ENCODE measurements at regions not wholly inside any gene's neighbourhood (a gene's known extent, or its start where the extent isn't known, plus 50 kb on each side); places are given as distances from the start of the nearest gene placed in this dataset.
"Not testable (repeated sequence)": the region's sequence is repeated elsewhere in the genome, so short reads cannot be mapped to it uniquely, and the experiment has no call there.

DNA sequence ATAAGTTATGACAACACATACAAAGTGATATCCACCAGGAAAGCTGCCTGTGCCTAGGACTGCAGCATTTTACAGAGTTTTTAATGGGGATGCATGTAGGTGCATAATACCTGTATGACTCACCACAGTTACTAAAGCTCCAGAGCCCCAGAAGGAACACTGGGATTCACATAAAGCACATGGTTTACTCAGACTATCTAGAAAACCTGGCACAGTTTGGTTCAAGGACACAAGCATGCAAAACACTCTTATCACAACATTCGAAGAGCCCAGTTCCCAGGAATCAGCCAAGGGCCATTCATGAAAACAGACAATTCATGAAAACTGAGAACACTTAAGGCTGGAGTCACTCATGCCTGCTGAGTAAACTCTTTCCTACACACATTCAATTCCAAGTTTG lies 261.0 kb downstream of the PYDC2 start:
- H3K27me3 Mint-ChIP-seq, result no peaks in the 10 kb centered on the region
- H3K36me3 Mint-ChIP-seq (ENCODE audit: insufficient read depth), result no peaks in the 10 kb centered on the region
- no peak overlapping the region for H3K4me3 Mint-ChIP-seq (ENCODE audit: low read depth)
- no peak overlapping the region for H3K27ac Mint-ChIP-seq
- TF ChIP-seq, protein P1, sequence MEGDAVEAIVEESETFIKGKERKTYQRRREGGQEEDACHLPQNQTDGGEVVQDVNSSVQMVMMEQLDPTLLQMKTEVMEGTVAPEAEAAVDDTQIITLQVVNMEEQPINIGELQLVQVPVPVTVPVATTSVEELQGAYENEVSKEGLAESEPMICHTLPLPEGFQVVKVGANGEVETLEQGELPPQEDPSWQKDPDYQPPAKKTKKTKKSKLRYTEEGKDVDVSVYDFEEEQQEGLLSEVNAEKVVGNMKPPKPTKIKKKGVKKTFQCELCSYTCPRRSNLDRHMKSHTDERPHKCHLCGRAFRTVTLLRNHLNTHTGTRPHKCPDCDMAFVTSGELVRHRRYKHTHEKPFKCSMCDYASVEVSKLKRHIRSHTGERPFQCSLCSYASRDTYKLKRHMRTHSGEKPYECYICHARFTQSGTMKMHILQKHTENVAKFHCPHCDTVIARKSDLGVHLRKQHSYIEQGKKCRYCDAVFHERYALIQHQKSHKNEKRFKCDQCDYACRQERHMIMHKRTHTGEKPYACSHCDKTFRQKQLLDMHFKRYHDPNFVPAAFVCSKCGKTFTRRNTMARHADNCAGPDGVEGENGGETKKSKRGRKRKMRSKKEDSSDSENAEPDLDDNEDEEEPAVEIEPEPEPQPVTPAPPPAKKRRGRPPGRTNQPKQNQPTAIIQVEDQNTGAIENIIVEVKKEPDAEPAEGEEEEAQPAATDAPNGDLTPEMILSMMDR (IDR thresholded peaks at IDR 0.05; ENCODE audit: unreplicated experiment), result no peak
- no peak for DNase-seq (ENCODE audit: low spot score, unreplicated experiment)
- H3K9me3 Mint-ChIP-seq (ENCODE audit: low read depth), result peaks cover 3% of the 10 kb centered on the region
- H3K4me1 Mint-ChIP-seq (ENCODE audit: low read depth), result peaks cover 2% of the 10 kb centered on the region

DNA sequence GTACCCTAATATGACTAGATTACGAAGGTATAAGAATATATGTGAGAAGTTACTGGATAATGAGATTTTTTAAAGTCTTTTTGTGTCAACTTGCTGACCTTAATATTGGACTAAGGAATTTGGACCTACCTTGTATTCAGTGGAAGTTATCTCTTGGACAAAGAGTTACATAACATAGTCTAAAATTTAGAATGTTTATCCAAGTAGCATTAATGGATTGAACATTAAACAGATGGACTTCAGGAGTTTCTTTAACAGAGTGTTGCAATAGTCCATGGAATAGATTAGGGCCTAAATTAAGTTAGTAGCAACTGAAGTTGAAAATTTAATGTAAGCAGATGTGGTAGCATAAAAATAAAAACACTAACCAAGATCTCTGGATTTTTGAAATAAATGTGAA lies 266.4 kb downstream of the PYDC2 start:
- Mint-ChIP-seq H3K27me3 (no peaks in the 10 kb centered on the region), H3K27ac (no peak overlapping the region), H3K36me3 (ENCODE audit: insufficient read depth) (no peaks in the 10 kb centered on the region)

DNA sequence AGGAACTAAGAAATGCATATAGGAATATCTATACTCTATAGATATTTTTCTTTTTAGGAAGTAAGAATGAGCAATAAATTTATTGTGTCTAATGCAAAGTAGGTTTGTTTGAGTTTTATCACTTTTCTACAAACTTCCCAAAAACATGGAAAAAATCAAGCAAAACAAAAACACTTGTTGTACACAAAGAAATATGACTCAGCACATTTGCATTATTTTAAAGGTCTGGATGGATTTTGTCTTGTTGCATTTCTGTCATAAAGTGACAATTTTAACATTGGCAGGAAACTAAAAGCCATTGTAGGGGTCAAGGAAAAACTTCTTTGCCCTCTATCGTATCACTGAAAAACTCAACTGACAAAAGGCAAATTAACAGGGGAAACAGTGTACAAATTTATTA lies 267.2 kb downstream of the PYDC2 start:
- H3K27ac Mint-ChIP-seq, result no peak overlapping the region

More for the DNA sequence above, 266.4 kb downstream of the PYDC2 start:
- TF ChIP-seq, protein P1 (IDR thresholded peaks at IDR 0.05; ENCODE audit: unreplicated experiment), result no peak
- no peak for DNase-seq (ENCODE audit: low spot score, unreplicated experiment)
- peaks cover 7% of the 10 kb centered on the region for H3K4me1 Mint-ChIP-seq (ENCODE audit: low read depth)
- H3K4me3 Mint-ChIP-seq (ENCODE audit: low read depth), result no peak overlapping the region
- no peaks in the 10 kb centered on the region for H3K9me3 Mint-ChIP-seq (ENCODE audit: low read depth)

DNA sequence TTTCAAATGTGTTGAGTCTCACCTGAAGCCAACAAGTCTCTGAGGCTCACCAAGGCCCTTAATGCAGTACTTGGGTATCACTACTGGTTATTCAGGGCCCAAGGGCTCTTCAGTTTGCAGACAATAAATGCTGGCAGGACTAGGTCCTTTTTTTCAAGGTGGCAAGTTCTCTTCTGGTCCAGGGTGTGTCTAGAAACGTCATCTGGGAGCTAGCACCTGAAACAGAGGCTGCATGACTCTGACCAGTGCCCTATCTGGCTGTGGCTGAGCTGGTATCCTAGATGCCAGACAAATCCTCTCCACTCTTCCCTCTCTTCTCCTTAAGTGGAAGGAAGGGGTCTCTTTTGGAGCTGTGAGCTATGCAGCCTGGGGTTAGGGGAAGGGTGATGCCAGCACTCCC lies 276.8 kb downstream of the PYDC2 start:
- no peak for DNase-seq (ENCODE audit: low spot score, unreplicated experiment)
- Mint-ChIP-seq H3K27ac (no peak overlapping the region), H3K36me3 (ENCODE audit: insufficient read depth) (no peaks in the 10 kb centered on the region), H3K4me1 (ENCODE audit: low read depth) (no peaks in the 10 kb centered on the region), H3K9me3 (ENCODE audit: low read depth) (peaks cover 34% of the 10 kb centered on the region), H3K4me3 (ENCODE audit: low read depth) (no peak overlapping the region), H3K27me3 (no peaks in the 10 kb centered on the region)
- TF ChIP-seq, protein P1 (IDR thresholded peaks at IDR 0.05; ENCODE audit: unreplicated experiment), result no peak

More for the DNA sequence above, 267.2 kb downstream of the PYDC2 start:
- no peak for DNase-seq (ENCODE audit: low spot score, unreplicated experiment)
- H3K27me3 Mint-ChIP-seq, result no peaks in the 10 kb centered on the region
- H3K9me3 Mint-ChIP-seq (ENCODE audit: low read depth), result peaks cover 7% of the 10 kb centered on the region
- H3K4me1 Mint-ChIP-seq (ENCODE audit: low read depth), result peaks cover 7% of the 10 kb centered on the region
- TF ChIP-seq, protein P1 (IDR thresholded peaks at IDR 0.05; ENCODE audit: unreplicated experiment), result no peak
- no peaks in the 10 kb centered on the region for H3K36me3 Mint-ChIP-seq (ENCODE audit: insufficient read depth)
- H3K4me3 Mint-ChIP-seq (ENCODE audit: low read depth), result no peak overlapping the region

DNA sequence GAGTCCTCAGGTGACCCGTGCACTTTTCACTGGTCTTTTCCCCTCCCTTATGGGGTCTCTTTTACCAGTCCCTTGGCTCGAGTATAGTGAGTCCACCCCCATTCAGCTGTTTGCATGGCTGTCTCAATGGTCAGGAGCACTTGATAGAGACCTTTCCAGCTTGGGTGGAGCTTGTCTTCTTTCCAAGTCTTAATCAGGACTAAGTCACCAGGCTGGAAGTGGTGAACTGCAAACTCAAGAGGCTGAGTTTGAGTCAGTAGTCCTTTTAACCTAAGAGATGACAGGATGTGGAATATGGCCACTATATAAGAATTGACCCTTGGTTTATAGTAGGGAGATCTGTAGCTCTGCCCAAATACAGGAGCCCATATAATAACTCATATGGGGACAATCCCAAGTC lies 279.7 kb downstream of the PYDC2 start:
- no peak for DNase-seq (ENCODE audit: low spot score, unreplicated experiment)
- no peak overlapping the region for H3K4me3 Mint-ChIP-seq (ENCODE audit: low read depth)
- peaks cover 27% of the 10 kb centered on the region for H3K9me3 Mint-ChIP-seq (ENCODE audit: low read depth)
- no peak overlapping the region for H3K27ac Mint-ChIP-seq
- H3K36me3 Mint-ChIP-seq (ENCODE audit: insufficient read depth), result peaks cover 2% of the 10 kb centered on the region
- no peaks in the 10 kb centered on the region for H3K27me3 Mint-ChIP-seq
- no peaks in the 10 kb centered on the region for H3K4me1 Mint-ChIP-seq (ENCODE audit: low read depth)
- TF ChIP-seq, protein P1 (IDR thresholded peaks at IDR 0.05; ENCODE audit: unreplicated experiment), result no peak

DNA sequence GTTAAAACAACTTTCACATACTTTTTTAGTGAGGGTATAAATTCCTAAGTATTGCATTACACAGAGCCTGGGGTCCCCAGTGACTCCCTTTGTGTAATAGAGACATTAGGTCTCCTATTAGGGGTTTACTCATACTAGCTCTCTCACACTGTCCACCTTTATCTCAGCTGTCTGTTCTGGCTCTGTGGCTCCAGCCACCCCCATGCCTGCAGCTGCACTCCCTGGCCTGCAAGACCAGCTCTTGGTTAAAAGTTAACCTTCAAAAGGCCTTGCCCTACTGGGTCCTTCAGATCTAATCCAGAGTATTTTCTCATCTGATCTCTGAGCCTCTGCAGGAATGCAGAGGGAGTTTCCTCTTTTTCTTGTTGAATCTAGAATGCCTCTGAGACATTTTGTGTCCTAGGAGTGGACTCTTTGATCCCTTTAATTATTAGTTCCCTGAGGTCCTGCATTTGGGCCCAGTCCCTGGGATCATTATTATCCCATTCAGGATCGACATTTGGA lies 280.9 kb downstream of the PYDC2 start:
- H3K27ac Mint-ChIP-seq; H3K4me1 Mint-ChIP-seq (ENCODE audit: low read depth); H3K27me3 Mint-ChIP-seq; H3K36me3 Mint-ChIP-seq (ENCODE audit: insufficient read depth); DNase-seq (ENCODE audit: low spot score, unreplicated experiment); H3K4me3 Mint-ChIP-seq (ENCODE audit: low read depth): not testable (repeated sequence)
- peaks cover 22% of the 10 kb centered on the region for H3K9me3 Mint-ChIP-seq (ENCODE audit: low read depth)
